ENCODE measurements at regions not wholly inside any gene's neighbourhood (a gene's known extent, or its start where the extent isn't known, plus 50 kb on each side); places are given as distances from the start of the nearest gene placed in this dataset.

DNA sequence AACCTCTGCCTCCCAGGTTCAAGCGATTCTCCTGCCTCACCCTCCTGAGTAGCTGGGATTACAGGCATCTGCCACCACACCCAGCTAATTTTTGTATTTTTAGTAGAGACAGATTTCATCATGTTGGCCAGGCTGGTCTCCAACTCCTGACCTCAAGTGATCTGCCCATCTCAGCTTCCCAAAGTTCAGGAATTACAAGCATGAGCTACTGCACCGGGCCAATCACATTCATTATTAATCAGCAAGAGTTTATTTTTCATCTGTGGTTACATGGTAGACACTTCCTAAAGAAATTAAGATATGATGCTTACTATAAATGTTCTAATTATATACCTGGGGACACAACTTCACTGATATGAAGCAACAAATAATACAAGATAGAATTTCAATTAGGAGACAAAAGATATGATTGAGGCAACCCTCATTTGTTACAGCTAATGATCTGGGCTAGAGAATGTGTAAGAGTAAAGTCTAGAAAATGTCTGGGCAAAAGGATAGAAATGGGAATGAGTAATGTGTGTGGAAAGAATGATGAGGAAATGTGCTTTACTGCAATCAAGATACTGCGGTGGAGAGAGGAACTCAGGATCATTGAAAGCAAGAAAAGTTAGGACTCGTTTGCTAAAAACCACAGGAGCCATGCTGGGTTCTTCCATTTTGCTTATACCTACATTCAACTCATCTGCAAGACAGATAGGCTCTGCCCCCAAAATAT, 366.8 kb downstream of the ZIC1 start:
- no peaks in the 10 kb centered on the region for H3K79me2 ChIP-seq (replicated peaks; ENCODE audit: insufficient read depth, low read length)
- no peak overlapping the region for H3K4me2 ChIP-seq (ENCODE audit: low read length)
- H3K9me3 ChIP-seq (ENCODE audit: low read length): no peaks in the 10 kb centered on the region
- no peaks in the 10 kb centered on the region for H3K36me3 ChIP-seq (ENCODE audit: insufficient read depth, low read length)
- H3K27ac ChIP-seq (ENCODE audit: low read length): no peak overlapping the region
- no peaks in the 10 kb centered on the region for H3K9me2 ChIP-seq (ENCODE audit: insufficient read depth, low read length)
- no peaks in the 10 kb centered on the region for H3F3A ChIP-seq (ENCODE audit: insufficient read depth, low read length, poor library complexity, severe bottlenecking)
- no peak overlapping the region for H3K4me3 ChIP-seq (ENCODE audit: low read length)
- no peaks in the 10 kb centered on the region for H4K20me1 ChIP-seq (ENCODE audit: insufficient read depth)
- no peak overlapping the region for H3K9ac ChIP-seq (ENCODE audit: low read length)
- H2AFZ ChIP-seq (ENCODE audit: low read depth, low read length): no peak overlapping the region
- H3K27me3 ChIP-seq (ENCODE audit: insufficient read depth, low read depth, low read length): no peaks in the 10 kb centered on the region
- TF ChIP-seq TAF1 (IDR thresholded peaks at IDR 0.05; ENCODE audit: low read depth) (no peak), SMC3 (conservative IDR thresholded peaks at IDR 0.05; ENCODE audit: poor library complexity) (no peak), REST (IDR thresholded peaks at IDR 0.05; ENCODE audit: borderline replicate concordance) (no peak), EP300 (conservative IDR thresholded peaks at IDR 0.05; ENCODE audit: poor library complexity, severe bottlenecking) (no peak), EZH2 (IDR thresholded peaks at IDR 0.05; ENCODE audit: borderline replicate concordance, insufficient read depth, low read length, poor library complexity, severe bottlenecking) (no peak), POLR2AphosphoS5 (IDR thresholded peaks at IDR 0.05) (no peak), RAD21 (conservative IDR thresholded peaks at IDR 0.05) (no peak), MXI1 (conservative IDR thresholded peaks at IDR 0.05; ENCODE audit: poor library complexity, severe bottlenecking) (no peak)
- TF ChIP-seq, protein P1, sequence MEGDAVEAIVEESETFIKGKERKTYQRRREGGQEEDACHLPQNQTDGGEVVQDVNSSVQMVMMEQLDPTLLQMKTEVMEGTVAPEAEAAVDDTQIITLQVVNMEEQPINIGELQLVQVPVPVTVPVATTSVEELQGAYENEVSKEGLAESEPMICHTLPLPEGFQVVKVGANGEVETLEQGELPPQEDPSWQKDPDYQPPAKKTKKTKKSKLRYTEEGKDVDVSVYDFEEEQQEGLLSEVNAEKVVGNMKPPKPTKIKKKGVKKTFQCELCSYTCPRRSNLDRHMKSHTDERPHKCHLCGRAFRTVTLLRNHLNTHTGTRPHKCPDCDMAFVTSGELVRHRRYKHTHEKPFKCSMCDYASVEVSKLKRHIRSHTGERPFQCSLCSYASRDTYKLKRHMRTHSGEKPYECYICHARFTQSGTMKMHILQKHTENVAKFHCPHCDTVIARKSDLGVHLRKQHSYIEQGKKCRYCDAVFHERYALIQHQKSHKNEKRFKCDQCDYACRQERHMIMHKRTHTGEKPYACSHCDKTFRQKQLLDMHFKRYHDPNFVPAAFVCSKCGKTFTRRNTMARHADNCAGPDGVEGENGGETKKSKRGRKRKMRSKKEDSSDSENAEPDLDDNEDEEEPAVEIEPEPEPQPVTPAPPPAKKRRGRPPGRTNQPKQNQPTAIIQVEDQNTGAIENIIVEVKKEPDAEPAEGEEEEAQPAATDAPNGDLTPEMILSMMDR (IDR thresholded peaks at IDR 0.05; ENCODE audit: poor library complexity, severe bottlenecking): no peak

GRCh38 chr3:147793841-147794240, 384.7 kb downstream of the ZIC1 start:
- no peaks in the 10 kb centered on the region for H3K27me3 ChIP-seq (ENCODE audit: insufficient read depth, low read depth, low read length)
- no peaks in the 10 kb centered on the region for H3K9me2 ChIP-seq (ENCODE audit: insufficient read depth, low read length)
- H3F3A ChIP-seq (ENCODE audit: insufficient read depth, low read length, poor library complexity, severe bottlenecking): no peaks in the 10 kb centered on the region
- TF ChIP-seq EZH2 (IDR thresholded peaks at IDR 0.05; ENCODE audit: borderline replicate concordance, insufficient read depth, low read length, poor library complexity, severe bottlenecking) (no peak), TAF1 (IDR thresholded peaks at IDR 0.05; ENCODE audit: low read depth) (no peak), RAD21 (conservative IDR thresholded peaks at IDR 0.05) (no peak), SMC3 (conservative IDR thresholded peaks at IDR 0.05; ENCODE audit: poor library complexity) (no peak), EP300 (conservative IDR thresholded peaks at IDR 0.05; ENCODE audit: poor library complexity, severe bottlenecking) (no peak), REST (IDR thresholded peaks at IDR 0.05; ENCODE audit: borderline replicate concordance) (no peak), MXI1 (conservative IDR thresholded peaks at IDR 0.05; ENCODE audit: poor library complexity, severe bottlenecking) (no peak)
- H3K4me3 ChIP-seq (ENCODE audit: low read length): no peak overlapping the region
- H3K9me3 ChIP-seq (ENCODE audit: low read length): no peaks in the 10 kb centered on the region
- no peak overlapping the region for H2AFZ ChIP-seq (ENCODE audit: low read depth, low read length)
- H4K20me1 ChIP-seq (ENCODE audit: insufficient read depth): no peaks in the 10 kb centered on the region
- no peaks in the 10 kb centered on the region for H3K36me3 ChIP-seq (ENCODE audit: insufficient read depth, low read length)
- no peak overlapping the region for H3K27ac ChIP-seq (ENCODE audit: low read length)
- no peaks in the 10 kb centered on the region for H3K79me2 ChIP-seq (replicated peaks; ENCODE audit: insufficient read depth, low read length)
- no peak overlapping the region for H3K9ac ChIP-seq (ENCODE audit: low read length)
- H3K4me2 ChIP-seq (ENCODE audit: low read length): no peak overlapping the region
